Stimulated activated effector memory CD8-positive, alpha-beta T cell treated with anti-CD3 and anti-CD28 coated beads, Interleukin-12 subunit alpha, Interleukin-12 subunit beta, amount 100 ng/mL, for 72 hours (primary cell): ENCODE measurements at regions not wholly inside any gene's neighbourhood (a gene's known extent, or its start where the extent isn't known, plus 50 kb on each side); places are given as distances from the start of the nearest gene placed in this dataset.

Source experiments
- ATAC-seq: fragments of 150-1000 bp; cut with Tn5 transposase; 2 replicates; pipeline ENCODE4 v1.10.0; 2021
- DNase-seq, 2 donors: peaks; one replicate each; pipeline ENCODE4 v3.0.0; 2021 to 2022; ENCODE audit warnings: low spot score in 2 of 2
- H3K27ac Mint-ChIP-seq: one replicate; pipeline ENCODE4 v1.8.0; 2022; ENCODE audit warnings: mild to moderate bottlenecking, mixed read lengths
- H3K36me3 Mint-ChIP-seq: one replicate; pipeline ENCODE4 v1.8.0; 2022; ENCODE audit warnings: mild to moderate bottlenecking, mixed read lengths
- H3K4me1 Mint-ChIP-seq: one replicate; pipeline ENCODE4 v1.8.0; 2022; ENCODE audit warnings: mixed read lengths
- H3K4me3 Mint-ChIP-seq: one replicate; pipeline ENCODE4 v1.8.0; 2022; ENCODE audit warnings: mild to moderate bottlenecking, mixed read lengths
- H3K9me3 Mint-ChIP-seq: one replicate; pipeline ENCODE4 v1.8.0; 2022; ENCODE audit warnings: mixed read lengths

- DNase-seq (no peak), ATAC-seq (no peak)
- no peaks in the 10 kb centered on the region for H3K4me1 Mint-ChIP-seq
- H3K4me3 Mint-ChIP-seq, result no peak overlapping the region
- H3K36me3 Mint-ChIP-seq, result no peaks in the 10 kb centered on the region
- peaks cover 2% of the 10 kb centered on the region for H3K9me3 Mint-ChIP-seq
- no peak overlapping the region for H3K27ac Mint-ChIP-seq
Observed at GRCh38 chr7:117929237-117929636, 56.0 kb upstream of the CTTNBP2 start.

- no peak for ATAC-seq
- Mint-ChIP-seq H3K4me3 (no peak overlapping the region), H3K4me1 (no peaks in the 10 kb centered on the region), H3K9me3 (peaks cover 2% of the 10 kb centered on the region), H3K36me3 (no peaks in the 10 kb centered on the region), H3K27ac (no peak overlapping the region)
- no peak for DNase-seq
Observed at GRCh38 chr7:117931314-117931713, 58.1 kb upstream of the CTTNBP2 start.

- ATAC-seq (no peak), DNase-seq (no peak)
- Mint-ChIP-seq H3K4me1 (no peaks in the 10 kb centered on the region), H3K9me3 (peaks cover 2% of the 10 kb centered on the region), H3K27ac (no peak overlapping the region), H3K36me3 (no peaks in the 10 kb centered on the region), H3K4me3 (no peak overlapping the region)
Observed at GRCh38 chr7:117937049-117937752, 64.0 kb upstream of the CTTNBP2 start.

GRCh38 chr7:117937753-117938483 lies 64.7 kb upstream of the CTTNBP2 start:
- DNase-seq (no peak), ATAC-seq (no peak)
- no peak overlapping the region for H3K27ac Mint-ChIP-seq

GRCh38 chr7:117941138-117941810 lies 68.0 kb upstream of the CTTNBP2 start:
- Mint-ChIP-seq H3K9me3 (peaks cover 3% of the 10 kb centered on the region), H3K27ac (no peak overlapping the region), H3K36me3 (no peaks in the 10 kb centered on the region), H3K4me1 (no peaks in the 10 kb centered on the region), H3K4me3 (no peak overlapping the region)
- ATAC-seq (no peak), DNase-seq (no peak)

More at GRCh38 chr7:117937753-117938483, 64.7 kb upstream of the CTTNBP2 start:
- Mint-ChIP-seq H3K4me3 (no peak overlapping the region), H3K9me3 (peaks cover 2% of the 10 kb centered on the region), H3K36me3 (no peaks in the 10 kb centered on the region), H3K4me1 (no peaks in the 10 kb centered on the region)

- no peaks in the 10 kb centered on the region for H3K36me3 Mint-ChIP-seq
- H3K4me3 Mint-ChIP-seq, result no peak overlapping the region
- H3K9me3 Mint-ChIP-seq, result peaks cover 3% of the 10 kb centered on the region
- H3K27ac Mint-ChIP-seq, result no peak overlapping the region
- DNase-seq, result no peak
- no peaks in the 10 kb centered on the region for H3K4me1 Mint-ChIP-seq
- ATAC-seq, result no peak
Observed at GRCh38 chr7:117942780-117943179, 69.5 kb upstream of the CTTNBP2 start.

- DNase-seq (no peak), ATAC-seq (no peak)
- peaks cover 3% of the 10 kb centered on the region for H3K9me3 Mint-ChIP-seq
- H3K27ac Mint-ChIP-seq, result no peak overlapping the region
- H3K4me1 Mint-ChIP-seq, result no peaks in the 10 kb centered on the region
- no peak overlapping the region for H3K4me3 Mint-ChIP-seq
- no peaks in the 10 kb centered on the region for H3K36me3 Mint-ChIP-seq
Observed at GRCh38 chr7:117944886-117945285, 71.6 kb upstream of the CTTNBP2 start.

GRCh38 chr7:117946151-117946633 lies 73.0 kb upstream of the CTTNBP2 start:
- Mint-ChIP-seq H3K4me1 (no peaks in the 10 kb centered on the region), H3K27ac (no peak overlapping the region), H3K4me3 (no peak overlapping the region), H3K36me3 (no peaks in the 10 kb centered on the region), H3K9me3 (peaks cover 3% of the 10 kb centered on the region)
- ATAC-seq, result no peak
- DNase-seq, result no peak

- no peak for DNase-seq
- Mint-ChIP-seq H3K27ac (no peak overlapping the region), H3K4me3 (no peak overlapping the region), H3K9me3 (no peaks in the 10 kb centered on the region), H3K36me3 (no peaks in the 10 kb centered on the region), H3K4me1 (no peaks in the 10 kb centered on the region)
- peak; percentile 27 for ATAC-seq
Observed at GRCh38 chr7:117949232-117949631, 76.0 kb upstream of the CTTNBP2 start.

- DNase-seq, result no peak
- H3K4me1 Mint-ChIP-seq, result no peaks in the 10 kb centered on the region
Observed at GRCh38 chr7:117950601-117951260, 77.5 kb upstream of the CTTNBP2 start.

GRCh38 chr7:117951285-117951684 lies 78.0 kb upstream of the CTTNBP2 start:
- no peaks in the 10 kb centered on the region for H3K4me1 Mint-ChIP-seq
- no peak for DNase-seq
- H3K4me3 Mint-ChIP-seq, result no peak overlapping the region
- no peak overlapping the region for H3K27ac Mint-ChIP-seq
- no peaks in the 10 kb centered on the region for H3K9me3 Mint-ChIP-seq
- ATAC-seq, result no peak
- H3K36me3 Mint-ChIP-seq, result no peaks in the 10 kb centered on the region

More at GRCh38 chr7:117950601-117951260, 77.5 kb upstream of the CTTNBP2 start:
- Mint-ChIP-seq H3K9me3 (no peaks in the 10 kb centered on the region), H3K4me3 (no peak overlapping the region), H3K27ac (no peak overlapping the region), H3K36me3 (no peaks in the 10 kb centered on the region)
- no peak for ATAC-seq

GRCh38 chr7:117951691-117952280 lies 78.5 kb upstream of the CTTNBP2 start:
- H3K9me3 Mint-ChIP-seq, result no peaks in the 10 kb centered on the region
- ATAC-seq, result no peak

GRCh38 chr7:117955046-117955445 lies 81.8 kb upstream of the CTTNBP2 start:
- H3K27ac Mint-ChIP-seq, result no peak overlapping the region
- H3K9me3 Mint-ChIP-seq, result no peaks in the 10 kb centered on the region
- H3K4me1 Mint-ChIP-seq, result no peaks in the 10 kb centered on the region
- DNase-seq, result no peak
- no peak for ATAC-seq
- H3K36me3 Mint-ChIP-seq, result no peaks in the 10 kb centered on the region
- no peak overlapping the region for H3K4me3 Mint-ChIP-seq

More at GRCh38 chr7:117951691-117952280, 78.5 kb upstream of the CTTNBP2 start:
- no peak overlapping the region for H3K4me3 Mint-ChIP-seq
- H3K4me1 Mint-ChIP-seq, result no peaks in the 10 kb centered on the region
- no peaks in the 10 kb centered on the region for H3K36me3 Mint-ChIP-seq
- H3K27ac Mint-ChIP-seq, result no peak overlapping the region
- no peak for DNase-seq

- H3K4me1 Mint-ChIP-seq, result no peaks in the 10 kb centered on the region
- no peak overlapping the region for H3K4me3 Mint-ChIP-seq
- DNase-seq (no peak), ATAC-seq (no peak)
- no peak overlapping the region for H3K27ac Mint-ChIP-seq
- peaks cover 3% of the 10 kb centered on the region for H3K9me3 Mint-ChIP-seq
- no peaks in the 10 kb centered on the region for H3K36me3 Mint-ChIP-seq
Observed at GRCh38 chr7:117960351-117960750, 87.1 kb upstream of the CTTNBP2 start.

GRCh38 chr7:117961235-117961634 lies 88.0 kb upstream of the CTTNBP2 start:
- no peak overlapping the region for H3K4me3 Mint-ChIP-seq
- no peak overlapping the region for H3K27ac Mint-ChIP-seq
- H3K9me3 Mint-ChIP-seq, result peaks cover 3% of the 10 kb centered on the region
- no peaks in the 10 kb centered on the region for H3K36me3 Mint-ChIP-seq
- no peaks in the 10 kb centered on the region for H3K4me1 Mint-ChIP-seq
- ATAC-seq (no peak), DNase-seq (no peak)
